MM.1S (cell line): ENCODE measurements at regions not wholly inside any gene's neighbourhood (a gene's known extent, or its start where the extent isn't known, plus 50 kb on each side); places are given as distances from the start of the nearest gene placed in this dataset.

Experiments
- EZH2 ChIP-seq: fragments of 300-600 bp; sonication (generic); optimal IDR thresholded peaks from 2 replicates; pipeline ENCODE3; 2017; ENCODE audit warnings: low read depth, mild to moderate bottlenecking, antibody characterized with exemption, low read length, mixed read lengths
- EZH2phosphoT487 ChIP-seq: fragments of 300-600 bp; sonication (generic); IDR thresholded peaks from 2 replicates; pipeline ENCODE4 v1.6.1; 2018; ENCODE audit warnings: antibody characterized with exemption, low read length
- TF ChIP-seq, protein P1 (sequence below): fragments of 300-600 bp; sonication (generic); IDR thresholded peaks from 2 replicates; pipeline ENCODE4 v1.5.1; 2016; ENCODE audit warnings: antibody characterized with exemption, low read length, mixed read lengths

DNA sequence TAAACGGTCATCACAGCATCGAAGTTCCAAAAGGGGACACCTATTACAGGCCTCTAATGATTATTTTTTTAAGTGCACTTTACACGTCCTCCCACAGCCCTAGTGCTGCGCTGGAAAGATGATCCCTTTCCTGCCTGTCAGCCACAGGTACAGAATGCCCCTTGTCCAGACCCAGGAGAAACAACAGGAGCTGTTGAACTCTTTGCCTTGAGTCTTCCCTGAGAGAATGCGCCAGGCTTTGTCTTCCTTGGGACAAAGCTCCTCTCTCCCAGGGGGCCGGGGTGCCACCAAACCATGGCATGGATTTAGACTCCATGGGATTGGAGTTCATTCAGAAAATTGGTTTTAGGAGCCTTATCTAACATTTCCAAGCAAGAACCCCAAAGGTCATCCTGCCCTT is 319.0 kb upstream of the SOX11 start:
- TF ChIP-seq, protein P1, sequence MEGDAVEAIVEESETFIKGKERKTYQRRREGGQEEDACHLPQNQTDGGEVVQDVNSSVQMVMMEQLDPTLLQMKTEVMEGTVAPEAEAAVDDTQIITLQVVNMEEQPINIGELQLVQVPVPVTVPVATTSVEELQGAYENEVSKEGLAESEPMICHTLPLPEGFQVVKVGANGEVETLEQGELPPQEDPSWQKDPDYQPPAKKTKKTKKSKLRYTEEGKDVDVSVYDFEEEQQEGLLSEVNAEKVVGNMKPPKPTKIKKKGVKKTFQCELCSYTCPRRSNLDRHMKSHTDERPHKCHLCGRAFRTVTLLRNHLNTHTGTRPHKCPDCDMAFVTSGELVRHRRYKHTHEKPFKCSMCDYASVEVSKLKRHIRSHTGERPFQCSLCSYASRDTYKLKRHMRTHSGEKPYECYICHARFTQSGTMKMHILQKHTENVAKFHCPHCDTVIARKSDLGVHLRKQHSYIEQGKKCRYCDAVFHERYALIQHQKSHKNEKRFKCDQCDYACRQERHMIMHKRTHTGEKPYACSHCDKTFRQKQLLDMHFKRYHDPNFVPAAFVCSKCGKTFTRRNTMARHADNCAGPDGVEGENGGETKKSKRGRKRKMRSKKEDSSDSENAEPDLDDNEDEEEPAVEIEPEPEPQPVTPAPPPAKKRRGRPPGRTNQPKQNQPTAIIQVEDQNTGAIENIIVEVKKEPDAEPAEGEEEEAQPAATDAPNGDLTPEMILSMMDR = no peak
- TF ChIP-seq EZH2 = no peak
- no peak for TF ChIP-seq EZH2phosphoT487
